ENCODE measurements at regions not wholly inside any gene's neighbourhood (a gene's known extent, or its start where the extent isn't known, plus 50 kb on each side); places are given as distances from the start of the nearest gene placed in this dataset.

DNA sequence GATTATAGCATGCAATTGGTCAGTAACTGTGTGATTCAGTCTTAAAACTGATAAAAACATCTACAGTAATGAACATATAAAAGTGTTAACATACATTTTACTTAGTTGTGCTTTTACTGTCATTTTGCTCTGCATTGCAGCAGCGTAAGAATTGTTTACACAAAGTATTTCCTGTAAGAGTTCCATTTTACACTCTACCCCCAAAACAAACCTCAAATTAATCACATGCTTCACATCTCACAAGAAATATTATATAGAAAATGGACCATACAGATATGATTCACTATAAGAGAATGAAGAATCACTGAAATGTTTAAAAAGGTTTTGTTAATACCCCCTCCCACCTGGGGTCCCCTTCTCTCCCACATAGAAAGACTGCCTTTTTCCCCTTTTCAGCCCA lies 225.9 kb upstream of the LRRN1 start:
- CTCF ChIA-PET = no interaction called here
- Mint-ChIP-seq H3K9me3 (ENCODE audit: unreplicated experiment) (no peaks in the 10 kb centered on the region), H3K27me3 (ENCODE audit: insufficient read depth, unreplicated experiment) (no peaks in the 10 kb centered on the region), H3K27ac (ENCODE audit: low read depth, unreplicated experiment) (no peak overlapping the region), H3K4me1 (ENCODE audit: insufficient read depth, unreplicated experiment) (no peaks in the 10 kb centered on the region), H3K36me3 (ENCODE audit: insufficient read depth, unreplicated experiment) (no peaks in the 10 kb centered on the region), H3K4me3 (ENCODE audit: unreplicated experiment) (no peak overlapping the region)
- TF ChIP-seq CTCF (IDR thresholded peaks at IDR 0.05; ENCODE audit: unreplicated experiment) = no peak
- no TSS peak for BruUV-seq (replicated peaks)
- POLR2A ChIA-PET = no interaction called here
- no peak for DNase-seq (ENCODE audit: unreplicated experiment)
- intact Hi-C loops (cut with micrococcal nuclease) = no loop called here

- intact Hi-C loops (cut with micrococcal nuclease) = no loop called here
- no peaks in the 10 kb centered on the region for H3K27me3 Mint-ChIP-seq (ENCODE audit: insufficient read depth, unreplicated experiment)
- no peak for DNase-seq (ENCODE audit: unreplicated experiment)
Observed at GRCh38 chr3:3560591-3561311, 238.5 kb upstream of the LRRN1 start.

DNA sequence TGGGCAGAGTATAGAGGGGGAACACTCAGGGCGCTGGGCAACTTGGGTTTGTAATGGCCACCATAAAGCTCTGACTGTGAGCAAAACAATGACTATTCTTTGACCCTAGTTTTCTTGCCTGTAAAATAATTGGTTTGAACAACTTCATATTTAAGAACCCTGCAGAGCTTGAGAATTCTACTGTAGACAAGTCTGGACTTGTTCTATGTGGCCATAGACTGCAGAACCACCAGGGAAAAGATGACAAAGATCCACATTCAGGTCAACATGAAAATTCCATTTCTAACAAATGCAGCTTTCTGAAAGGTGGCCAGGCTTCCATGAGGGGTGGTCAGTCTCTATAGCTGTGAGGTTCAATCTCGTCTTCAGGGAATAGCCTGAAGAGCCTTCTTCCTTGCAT lies 239.4 kb upstream of the LRRN1 start:
- peak; percentile 18 for DNase-seq (ENCODE audit: unreplicated experiment)
- Mint-ChIP-seq H3K9me3 (ENCODE audit: unreplicated experiment) (no peaks in the 10 kb centered on the region), H3K36me3 (ENCODE audit: insufficient read depth, unreplicated experiment) (no peaks in the 10 kb centered on the region), H3K27ac (ENCODE audit: low read depth, unreplicated experiment) (peak overlapping the region; percentile 70), H3K4me3 (ENCODE audit: unreplicated experiment) (no peak overlapping the region), H3K4me1 (ENCODE audit: insufficient read depth, unreplicated experiment) (no peaks in the 10 kb centered on the region), H3K27me3 (ENCODE audit: insufficient read depth, unreplicated experiment) (no peaks in the 10 kb centered on the region)
- TF ChIP-seq CTCF (IDR thresholded peaks at IDR 0.05; ENCODE audit: unreplicated experiment) = no peak
- POLR2A ChIA-PET = no interaction called here
- BruUV-seq (replicated peaks) = no TSS peak
- intact Hi-C loops (cut with micrococcal nuclease) = no loop called here
- CTCF ChIA-PET = no interaction called here

More at GRCh38 chr3:3560591-3561311, 238.5 kb upstream of the LRRN1 start:
- Mint-ChIP-seq H3K27ac (ENCODE audit: low read depth, unreplicated experiment) (no peak overlapping the region), H3K4me1 (ENCODE audit: insufficient read depth, unreplicated experiment) (no peaks in the 10 kb centered on the region), H3K4me3 (ENCODE audit: unreplicated experiment) (no peak overlapping the region), H3K36me3 (ENCODE audit: insufficient read depth, unreplicated experiment) (no peaks in the 10 kb centered on the region), H3K9me3 (ENCODE audit: unreplicated experiment) (no peaks in the 10 kb centered on the region)
- no TSS peak for BruUV-seq (replicated peaks)
- CTCF ChIA-PET = no interaction called here
- POLR2A ChIA-PET = no interaction called here
- TF ChIP-seq CTCF (IDR thresholded peaks at IDR 0.05; ENCODE audit: unreplicated experiment) = no peak

- CTCF ChIA-PET = interaction anchor here (0.7 kb wide), 1 partner anchor 596 kb away, joined by 4 read pairs; no protein-coding TSS in a partner anchor
- Mint-ChIP-seq H3K9me3 (ENCODE audit: unreplicated experiment) (no peaks in the 10 kb centered on the region), H3K4me1 (ENCODE audit: insufficient read depth, unreplicated experiment) (no peaks in the 10 kb centered on the region), H3K36me3 (ENCODE audit: insufficient read depth, unreplicated experiment) (no peaks in the 10 kb centered on the region), H3K27me3 (ENCODE audit: insufficient read depth, unreplicated experiment) (no peaks in the 10 kb centered on the region), H3K4me3 (ENCODE audit: unreplicated experiment) (no peak overlapping the region), H3K27ac (ENCODE audit: low read depth, unreplicated experiment) (no peak overlapping the region)
- DNase-seq (ENCODE audit: unreplicated experiment) = no peak
- intact Hi-C loops (cut with micrococcal nuclease) = no loop called here
- POLR2A ChIA-PET = no interaction called here
- TF ChIP-seq CTCF (IDR thresholded peaks at IDR 0.05; ENCODE audit: unreplicated experiment) = no peak
- no TSS peak for BruUV-seq (replicated peaks)
Observed at GRCh38 chr3:3556078-3556477, 243.2 kb upstream of the LRRN1 start.
